HG02642 (cell line): ENCODE measurements at regions not wholly inside any gene's neighbourhood (a gene's known extent, or its start where the extent isn't known, plus 50 kb on each side); places are given as distances from the start of the nearest gene placed in this dataset.

Experiments used
- ATAC-seq: cut with Tn5 transposase; IDR thresholded peaks from one replicate; pipeline ENCODE4 v1.9.1; 2021; ENCODE audit warnings: mild to moderate bottlenecking; ENCODE audit not compliant: unreplicated experiment, poor library complexity

DNA sequence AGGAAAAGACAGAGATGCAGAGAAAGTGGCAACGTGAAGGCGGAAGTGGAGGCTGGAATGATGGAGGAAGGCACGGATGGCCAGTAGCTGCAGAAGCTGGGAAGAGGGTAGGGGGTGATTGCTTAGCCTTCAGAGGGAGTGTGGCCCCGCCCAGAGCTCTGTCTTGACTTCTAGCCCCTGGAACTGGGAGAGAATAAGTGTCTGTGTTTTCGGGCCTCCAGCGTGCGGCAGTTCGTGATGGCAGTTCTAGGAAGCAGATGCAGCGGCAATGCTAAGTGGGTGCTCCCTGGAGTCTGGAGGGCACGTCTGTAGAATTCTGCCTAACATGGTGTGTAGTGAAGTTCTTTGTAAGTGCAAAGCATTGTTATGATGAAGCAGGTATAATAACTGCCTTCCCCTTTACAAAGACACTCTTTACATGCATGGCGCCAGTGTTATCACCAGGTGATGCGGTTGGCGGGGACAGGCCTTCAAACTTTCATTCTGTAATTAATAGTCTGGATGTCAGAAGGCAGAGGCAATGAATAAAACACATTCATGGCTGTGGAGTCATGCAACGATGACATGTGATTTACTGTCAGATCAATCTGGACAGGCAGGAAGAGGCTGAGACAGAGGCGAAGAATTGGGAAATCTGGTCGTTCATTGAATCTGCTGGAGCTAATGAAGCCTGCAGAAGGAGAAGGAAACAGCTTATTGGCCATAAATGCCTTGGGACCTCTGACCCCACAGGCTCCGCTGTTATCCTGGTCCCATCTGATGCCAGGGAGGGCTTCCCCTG lies 228.6 kb downstream of the GLRX3 start:
- ATAC-seq = no peak

DNA sequence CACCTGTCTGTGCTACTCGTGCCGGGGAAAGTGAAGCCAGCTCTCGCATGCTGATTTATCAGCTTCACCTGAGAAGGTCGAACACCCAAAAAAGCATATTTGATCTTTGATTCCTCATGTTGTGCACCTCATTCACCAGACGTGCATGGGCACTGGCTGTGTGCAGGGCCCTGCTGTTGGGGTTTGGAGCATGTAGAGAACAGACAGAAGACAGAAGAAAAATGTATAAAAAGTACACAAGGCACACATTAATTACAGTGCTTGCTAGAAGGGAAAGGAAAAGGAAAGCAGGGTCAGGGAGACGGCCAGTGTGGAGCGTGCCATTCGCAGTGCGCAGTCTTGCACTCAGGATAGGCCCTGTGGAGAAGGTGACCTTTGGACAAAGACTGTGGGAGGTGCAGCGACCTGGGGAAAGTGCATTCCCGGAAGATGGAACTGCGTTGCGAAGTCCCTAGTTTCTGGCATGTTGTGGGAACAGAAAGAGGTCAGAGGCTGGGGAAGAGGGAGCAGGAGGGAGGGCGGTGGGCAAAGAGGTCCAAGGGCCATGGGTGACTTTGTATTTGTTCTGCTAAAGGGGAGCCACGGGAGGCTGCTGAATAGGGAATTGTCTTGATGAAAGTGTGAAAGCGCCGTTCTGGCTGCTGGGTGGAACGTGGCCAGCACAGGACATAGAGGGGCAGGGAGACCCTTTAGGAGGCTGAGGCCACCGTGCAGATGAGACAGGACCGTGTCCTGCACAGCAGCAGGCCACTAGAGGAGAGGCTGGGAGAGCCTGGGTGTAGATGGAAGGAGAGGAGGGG lies 232.8 kb downstream of the GLRX3 start:
- ATAC-seq = no peak

DNA sequence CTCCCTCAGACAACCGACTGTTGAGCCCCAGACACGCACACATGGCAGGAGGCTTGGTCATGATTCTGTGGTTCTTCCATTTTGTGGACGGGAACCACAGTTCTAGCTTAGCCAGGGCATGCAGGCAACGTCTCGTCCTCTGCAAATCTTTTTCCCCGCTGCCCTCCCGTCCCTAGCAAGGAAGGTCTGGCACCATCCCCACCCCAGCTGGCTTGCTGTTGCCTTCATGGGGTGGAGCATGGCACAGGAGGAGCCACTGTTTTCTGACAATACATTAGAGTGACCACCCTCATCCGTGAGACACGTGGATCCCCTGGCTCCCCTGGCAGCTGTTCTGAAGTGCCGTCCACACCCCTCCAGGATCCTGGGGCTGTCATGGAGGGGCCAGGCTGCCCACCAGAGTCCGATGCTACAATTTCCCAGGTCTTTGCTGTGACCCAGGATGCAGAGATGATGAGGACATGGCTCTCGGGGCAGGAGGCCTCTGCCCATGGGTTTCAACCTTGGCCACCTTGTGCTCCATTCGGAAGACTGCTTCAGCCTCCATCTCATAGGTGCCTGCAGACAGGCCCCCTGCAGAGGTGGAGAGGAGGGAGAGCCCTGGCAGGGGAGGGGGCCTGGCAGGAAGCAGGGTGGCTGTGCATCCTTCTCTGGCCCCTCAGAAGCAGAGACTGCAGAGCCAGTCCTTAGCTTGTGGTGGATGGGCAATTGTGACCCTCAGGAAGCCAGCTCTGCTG lies 233.6 kb downstream of the GLRX3 start:
- ATAC-seq = no peak

DNA sequence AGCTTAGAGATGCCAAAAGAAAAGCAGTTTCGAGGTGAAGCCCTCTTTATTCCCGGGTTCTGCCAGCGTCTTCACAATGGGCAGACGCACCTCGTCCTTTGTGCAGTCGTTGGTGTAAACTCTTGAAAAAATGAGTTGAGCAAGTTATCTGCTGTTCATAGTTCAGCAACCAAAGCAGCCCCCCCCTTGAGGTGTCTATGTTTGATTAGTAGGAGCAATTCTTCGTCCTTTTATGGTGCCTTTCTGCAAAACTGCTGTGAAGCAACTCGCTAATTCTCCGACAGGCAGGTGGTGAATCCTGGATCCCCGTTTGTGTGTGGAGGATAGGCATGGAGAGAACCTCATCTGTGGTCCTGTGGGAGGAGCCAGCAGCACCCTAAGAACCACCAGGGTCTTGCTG lies 234.5 kb downstream of the GLRX3 start:
- ATAC-seq = no peak

DNA sequence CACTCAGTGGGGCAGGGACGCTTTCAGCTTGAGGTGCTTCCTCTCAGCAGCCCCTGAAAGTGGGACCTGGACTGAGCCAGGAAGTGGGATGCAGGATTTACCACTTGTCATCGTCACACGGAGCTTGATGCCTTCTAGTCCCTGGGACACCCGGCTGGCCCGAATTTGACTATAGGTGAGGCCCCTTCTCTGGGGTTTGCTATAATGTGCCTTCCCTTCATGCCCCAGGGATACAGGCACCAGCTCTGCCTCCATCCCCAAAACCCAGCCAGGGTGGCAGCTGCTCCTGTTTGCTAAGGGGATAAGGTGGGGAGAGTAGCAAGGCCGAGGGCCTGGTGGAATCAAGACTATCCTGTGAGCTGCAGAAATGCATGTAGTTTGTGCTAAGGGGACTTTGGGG lies 235.0 kb downstream of the GLRX3 start:
- ATAC-seq = no peak

DNA sequence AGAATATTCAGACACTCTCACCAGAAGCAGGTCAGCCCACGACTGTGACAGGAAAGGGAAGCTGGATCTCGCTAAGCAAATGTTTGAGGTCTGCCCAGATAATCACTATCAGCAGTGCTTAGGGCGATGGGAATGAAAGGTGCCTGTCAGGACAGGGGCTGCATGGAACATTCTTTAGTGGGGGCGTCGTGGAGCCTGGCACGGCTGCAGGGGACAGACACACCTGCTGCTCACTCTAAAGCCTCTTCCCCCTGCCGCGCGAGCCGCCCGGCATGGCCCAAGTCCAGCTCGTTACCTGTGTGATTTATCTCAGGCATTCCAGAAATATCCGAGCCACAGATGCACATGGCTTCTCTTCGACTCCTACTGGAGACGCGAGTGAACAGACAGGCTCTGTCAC lies 235.5 kb downstream of the GLRX3 start:
- ATAC-seq = no peak

DNA sequence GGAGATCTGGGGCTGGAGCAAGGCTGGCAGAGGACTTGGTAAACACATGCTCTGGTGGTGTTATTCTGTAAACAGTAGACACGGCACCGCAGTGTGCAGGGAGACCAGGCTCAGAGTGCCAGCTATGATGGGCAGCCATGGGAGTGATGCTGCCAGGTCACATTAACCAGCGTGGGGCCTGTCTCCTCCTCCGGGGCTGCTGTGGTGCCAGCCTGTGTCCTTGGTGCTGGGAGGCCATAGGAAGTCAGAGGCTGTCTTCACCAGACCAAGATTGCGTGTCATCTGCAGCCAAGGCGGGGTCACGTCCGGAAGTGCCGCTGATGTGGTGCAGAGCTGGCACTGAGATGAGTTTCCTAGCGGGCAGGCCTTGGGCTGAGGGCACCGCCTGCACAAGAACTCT lies 236.0 kb downstream of the GLRX3 start:
- no peak for ATAC-seq

DNA sequence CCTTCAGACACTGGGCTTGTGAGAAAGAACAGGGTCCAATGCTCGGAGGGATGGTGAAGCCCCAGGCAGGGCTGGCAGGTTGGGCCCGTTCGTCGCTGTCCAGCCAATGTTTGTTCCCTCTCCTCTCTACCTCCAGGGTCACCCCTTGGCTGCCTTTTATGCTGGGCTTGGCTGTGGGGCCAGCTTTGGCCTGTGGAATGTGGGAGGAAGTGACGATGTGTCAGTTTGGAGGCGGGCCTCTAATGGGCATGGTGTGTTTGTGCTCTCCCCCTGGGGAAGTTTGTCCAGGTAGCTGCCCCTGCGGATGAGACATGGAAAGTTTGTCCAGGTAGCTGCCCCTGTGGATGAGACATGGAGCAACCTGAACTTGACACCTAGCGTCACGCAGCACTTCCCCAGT lies 236.7 kb downstream of the GLRX3 start:
- no peak for ATAC-seq

DNA sequence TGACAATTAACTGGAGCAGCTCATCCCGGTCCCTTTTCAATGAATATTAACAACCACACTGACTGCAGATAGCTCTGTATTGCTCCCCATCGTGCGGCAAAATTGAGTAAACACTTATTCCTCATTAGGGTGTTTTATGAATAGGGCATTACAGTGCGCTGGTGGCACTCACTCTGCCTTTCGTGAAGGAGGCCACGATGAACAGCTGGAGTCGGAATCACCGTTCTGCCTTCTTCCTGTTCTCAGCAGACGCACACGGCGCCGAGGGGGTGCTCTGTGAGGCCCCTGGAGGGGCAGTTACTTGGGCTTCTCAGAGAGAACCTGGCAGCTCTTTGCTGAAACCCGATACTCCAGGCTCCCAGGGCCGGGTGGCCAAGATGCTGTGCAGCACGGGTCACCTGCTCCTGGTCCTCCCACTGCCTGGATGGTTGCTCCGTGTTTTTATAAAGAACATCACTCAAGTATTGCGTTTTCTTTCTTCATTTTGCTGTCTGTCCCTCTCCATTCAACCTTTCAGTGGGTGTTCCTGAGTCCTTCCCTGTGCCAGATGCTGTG lies 241.9 kb downstream of the GLRX3 start:
- ATAC-seq = no peak

DNA sequence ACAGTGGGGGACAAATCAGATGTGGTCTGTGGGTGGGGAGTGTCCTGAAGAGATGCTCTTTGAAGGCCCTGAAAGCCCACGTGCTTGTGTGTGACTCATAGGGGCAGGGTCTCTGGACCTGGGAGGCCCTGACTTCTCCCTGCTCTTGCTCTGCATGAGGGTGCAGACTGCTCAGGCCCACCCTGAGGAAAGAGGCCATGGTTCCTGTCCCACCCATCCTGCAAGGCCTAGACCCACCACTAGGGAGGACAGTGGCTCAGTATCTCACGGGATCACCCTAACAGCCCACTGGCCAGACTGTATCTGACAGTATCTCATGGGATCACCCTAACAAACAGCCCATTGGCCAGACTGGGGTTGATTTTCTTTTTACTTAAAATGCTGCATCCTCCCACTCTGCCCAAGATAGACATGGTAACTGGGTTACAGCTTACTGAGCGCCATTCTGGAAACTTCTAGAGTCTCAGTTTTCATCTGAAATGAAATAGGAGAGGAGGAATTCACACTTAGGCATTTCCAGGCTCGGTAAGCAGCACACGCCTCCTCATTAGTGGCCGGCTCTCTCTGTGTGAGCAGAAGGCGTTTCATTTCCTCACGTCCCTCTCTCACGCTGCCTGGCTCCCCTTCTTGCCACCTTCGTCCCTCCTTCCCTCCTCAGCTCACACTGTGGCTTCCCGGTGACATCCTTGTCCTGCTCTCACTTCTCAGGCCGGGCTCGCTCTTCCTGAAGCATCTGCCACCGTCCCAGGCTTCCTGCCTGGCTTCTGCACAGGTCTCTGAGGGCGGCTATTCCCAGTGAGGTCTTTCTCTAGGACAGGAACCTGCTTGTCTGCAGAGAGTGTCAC lies 242.6 kb downstream of the GLRX3 start:
- ATAC-seq = no peak

DNA sequence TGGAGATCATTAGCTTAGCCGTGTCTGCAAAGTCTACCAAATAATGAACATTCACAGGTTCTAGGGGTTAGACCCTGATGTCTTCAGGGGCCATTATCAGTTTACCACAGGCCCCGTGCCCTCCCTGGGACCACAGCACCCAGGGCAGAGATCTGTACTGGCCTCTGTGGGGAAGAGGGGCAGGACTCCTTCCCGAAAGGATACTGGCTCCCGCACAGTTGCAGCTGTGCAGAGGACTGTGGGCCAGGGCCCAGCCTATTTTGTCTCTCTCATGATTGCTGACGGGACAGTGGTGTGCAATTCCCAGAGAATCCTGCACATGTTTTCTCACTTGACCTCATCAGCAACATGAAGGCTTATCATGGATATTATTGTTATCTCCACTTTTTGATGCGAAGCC lies 243.9 kb downstream of the GLRX3 start:
- ATAC-seq = no peak

DNA sequence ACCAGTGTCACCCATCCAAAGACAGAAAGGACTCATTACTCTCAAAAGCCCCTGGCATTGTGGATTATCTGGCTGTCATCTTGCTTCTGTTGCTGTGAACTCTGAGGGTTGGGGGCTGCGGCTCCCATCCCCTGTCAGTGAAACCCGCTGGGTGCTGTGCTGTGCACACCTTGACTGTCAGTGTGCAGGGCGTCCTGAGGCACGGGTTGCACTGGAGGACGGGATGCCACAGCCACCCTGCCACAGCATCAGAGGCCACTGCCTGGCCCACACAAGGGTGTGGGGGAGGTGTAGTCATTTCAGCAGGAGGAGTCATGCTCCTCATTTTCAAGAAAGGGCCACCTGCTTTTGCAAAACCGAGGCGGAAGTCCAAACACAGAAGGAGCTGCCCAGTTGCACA lies 245.8 kb downstream of the GLRX3 start:
- no peak for ATAC-seq

DNA sequence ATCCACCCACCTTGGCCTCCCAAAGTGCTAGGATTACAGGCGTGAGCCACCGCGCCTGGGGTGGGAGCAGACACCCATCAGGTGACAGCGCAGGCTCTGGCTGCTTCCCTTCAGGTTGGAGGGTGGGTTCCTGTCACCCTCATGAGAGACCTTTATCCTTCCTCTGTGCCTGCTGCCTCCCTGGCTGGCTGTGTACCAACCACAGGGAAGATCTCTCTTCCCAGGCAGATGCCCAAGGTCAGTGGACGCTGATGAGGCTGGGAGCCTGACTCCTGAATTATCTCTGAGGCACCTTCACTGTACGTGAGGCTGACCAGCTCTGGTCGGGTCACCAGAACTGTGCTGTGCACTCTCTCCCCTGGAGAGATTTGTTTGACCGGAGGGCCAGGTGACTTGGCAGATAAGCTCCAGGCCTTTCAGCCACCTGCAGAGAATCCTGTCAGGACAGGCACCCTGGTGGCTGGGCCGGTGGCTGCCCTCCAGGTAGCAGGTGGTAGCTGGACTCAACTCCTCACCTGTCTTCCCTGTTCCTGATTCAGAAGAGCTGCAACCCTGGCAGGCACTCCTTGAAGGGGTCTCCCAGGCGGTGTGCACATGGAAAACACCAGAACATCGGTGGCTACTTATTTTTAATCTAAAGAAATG lies 251.9 kb downstream of the GLRX3 start:
- no peak for ATAC-seq

DNA sequence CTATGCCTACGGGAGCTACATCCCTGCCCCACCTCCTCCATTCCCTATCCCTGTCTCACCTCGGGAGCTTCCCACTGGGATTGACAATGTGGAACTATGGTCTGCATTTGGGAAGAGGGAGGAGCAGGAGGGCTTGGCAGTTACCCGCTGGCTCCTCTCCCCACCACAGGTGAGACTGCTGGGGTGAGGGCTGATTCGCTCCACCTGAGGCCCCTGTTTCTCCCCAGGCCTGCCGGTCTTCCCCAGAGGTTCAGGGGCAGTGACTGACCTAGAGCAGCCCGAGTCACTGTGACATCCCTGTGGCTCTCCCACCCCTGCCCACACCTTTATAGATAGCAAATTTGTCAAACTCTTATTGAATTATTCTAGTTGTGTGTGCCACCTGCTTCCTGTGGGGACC lies 252.6 kb downstream of the GLRX3 start:
- no peak for ATAC-seq

DNA sequence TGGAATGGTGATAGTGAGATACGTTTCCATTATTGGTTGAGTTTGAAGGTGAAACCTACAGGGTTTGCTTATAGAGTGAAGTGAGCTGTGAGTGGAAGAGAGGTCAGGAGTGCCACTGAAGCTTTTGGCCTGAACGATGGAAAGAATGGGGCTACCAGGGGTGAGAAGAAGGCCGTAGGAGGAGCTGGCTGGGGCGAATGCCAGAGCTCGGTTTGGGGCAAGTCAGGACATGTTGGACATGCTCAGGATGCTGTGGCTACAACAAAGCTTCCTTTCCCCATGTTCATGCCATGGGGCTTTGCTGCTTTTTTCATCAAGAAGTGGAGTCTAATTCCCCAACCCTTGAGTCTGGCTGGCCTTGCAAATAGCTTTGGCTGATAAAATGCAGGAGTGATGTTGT lies 253.7 kb downstream of the GLRX3 start:
- no peak for ATAC-seq

DNA sequence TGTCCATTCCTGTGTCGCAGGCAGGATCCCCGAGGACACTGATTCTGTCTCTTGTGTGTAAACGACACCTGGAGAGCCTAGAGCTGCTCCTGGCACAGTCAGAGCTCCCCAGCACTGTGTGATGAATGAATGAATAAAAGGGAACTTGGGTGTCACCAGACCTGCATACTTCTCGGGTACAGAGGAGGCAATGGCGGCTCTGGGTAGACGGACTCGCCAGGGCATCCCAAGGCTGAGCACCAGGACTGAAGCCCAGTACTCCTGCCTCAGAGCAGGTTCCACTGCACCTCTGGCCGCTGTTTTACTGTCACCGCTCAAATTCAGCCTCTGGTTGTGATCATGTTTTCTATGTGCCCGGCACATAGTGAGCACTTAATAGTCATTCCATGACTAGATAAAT lies 255.8 kb downstream of the GLRX3 start:
- no peak for ATAC-seq

DNA sequence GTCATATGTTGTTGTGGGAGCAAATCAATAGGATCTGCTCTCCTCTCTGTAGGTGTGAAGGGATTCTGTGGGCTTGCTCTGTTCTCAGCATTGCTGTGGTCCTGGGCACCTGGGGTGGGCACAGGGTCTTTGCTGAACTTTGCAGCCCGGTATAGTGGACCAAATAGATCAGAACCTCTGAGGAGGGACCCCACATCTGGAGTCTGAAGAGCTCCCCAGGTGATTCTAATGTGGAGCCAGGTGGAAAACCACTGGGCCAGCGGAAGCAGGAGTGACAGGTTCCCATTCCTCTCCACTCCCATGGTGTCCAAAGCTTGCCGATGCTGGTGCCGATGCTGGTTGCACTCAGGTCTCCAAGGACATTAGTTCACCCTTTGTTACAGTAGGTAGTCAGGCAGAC lies 257.2 kb downstream of the GLRX3 start:
- ATAC-seq = no peak

DNA sequence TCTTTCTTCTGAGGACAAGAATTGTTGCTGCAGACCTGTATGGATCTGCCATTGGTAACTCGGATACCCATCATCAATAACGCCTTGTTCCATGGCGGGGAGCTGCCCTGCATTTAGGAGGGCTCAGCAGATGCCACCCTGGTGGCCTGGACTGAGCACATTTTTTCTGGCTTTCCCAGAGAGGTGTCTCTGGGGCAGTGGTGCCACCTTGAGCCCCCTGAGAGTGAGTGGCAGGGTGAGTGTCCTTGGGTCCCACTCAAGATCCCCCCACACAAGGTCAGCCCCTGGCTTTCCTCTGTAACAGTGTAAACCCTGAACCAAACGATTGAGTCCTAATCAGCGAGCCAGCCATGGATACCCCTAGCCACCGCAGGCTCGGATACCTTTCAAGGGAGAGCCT lies 258.6 kb downstream of the GLRX3 start:
- no peak for ATAC-seq

DNA sequence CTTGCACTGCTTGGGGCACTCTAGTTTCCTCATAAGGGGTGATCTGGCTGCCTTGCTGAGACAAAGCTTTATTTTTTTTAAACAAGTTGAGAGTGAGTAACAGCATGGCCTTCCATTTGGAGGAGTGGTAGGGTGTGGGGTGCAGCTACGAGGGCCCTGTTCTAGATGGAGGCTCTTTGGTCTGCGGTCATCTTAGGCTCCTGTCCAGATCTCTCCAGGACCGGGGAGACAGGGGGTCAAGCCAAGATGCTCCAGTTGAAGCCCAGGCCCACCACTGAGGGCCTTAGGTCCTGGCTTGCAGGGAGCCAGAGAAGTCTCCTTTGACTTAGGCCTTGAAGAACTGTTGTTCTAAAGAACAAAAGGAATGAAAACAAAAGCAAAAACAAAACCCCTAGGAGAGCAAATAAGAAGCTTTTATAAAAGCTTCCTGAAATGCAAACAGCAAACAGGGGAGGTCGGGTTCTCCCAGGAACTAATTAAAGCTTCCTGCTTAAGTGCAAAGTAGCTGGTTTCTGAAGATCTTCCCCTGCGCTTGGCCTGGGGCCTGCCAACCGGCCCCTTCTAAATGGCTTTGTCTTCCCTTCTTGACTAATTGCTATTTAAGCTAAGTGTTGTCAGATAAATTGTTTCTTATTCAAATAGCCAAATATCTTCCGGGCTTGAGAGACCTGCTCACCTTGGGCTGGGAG lies 259.2 kb downstream of the GLRX3 start:
- ATAC-seq = no peak
